ENCODE measurements at regions not wholly inside any gene's neighbourhood (a gene's known extent, or its start where the extent isn't known, plus 50 kb on each side); places are given as distances from the start of the nearest gene placed in this dataset.
A peak's percentile ranks its signal among the peaks of the same experiment; 100 is the strongest.

GRCh38 chr12:91327131-91327530 is 144.5 kb upstream of the DCN start:
- 85% methylated on average over 4 of the region's 4 CpGs for WGBS
- no peak for TF ChIP-seq POLR2AphosphoS5 (IDR thresholded peaks at IDR 0.05)
- no peak for TF ChIP-seq CTCF (IDR thresholded peaks at IDR 0.05)
- TF ChIP-seq POLR2A (IDR thresholded peaks at IDR 0.05) = no peak
- Histone ChIP-seq H3K36me3 (no peaks in the 10 kb centered on the region), H3K27me3 (replicated peaks; ENCODE audit: insufficient read depth) (no peaks in the 10 kb centered on the region), H3K4me3 (no peak overlapping the region), H3K27ac (no peak overlapping the region), H3K4me1 (replicated peaks) (no peaks in the 10 kb centered on the region), H3K9me3 (no peaks in the 10 kb centered on the region)
- intact Hi-C loops (cut with DNase I) = loop anchor here (5.0 kb wide), 1 partner anchor 150 kb away; no protein-coding TSS in a partner anchor
- DNase-seq (ENCODE audit: low spot score) = no peak

- intact Hi-C loops (cut with DNase I) = loop anchor here (5.0 kb wide), 1 partner anchor 149 kb away; no protein-coding TSS in a partner anchor
- H3K36me3 ChIP-seq = no peaks in the 10 kb centered on the region
- H3K4me1 ChIP-seq (replicated peaks) = no peaks in the 10 kb centered on the region
- DNase-seq (ENCODE audit: low spot score) = peak; percentile 25
- TF ChIP-seq POLR2AphosphoS5 (IDR thresholded peaks at IDR 0.05) = no peak
- no peak for TF ChIP-seq POLR2A (IDR thresholded peaks at IDR 0.05)
- peak; percentile 45 to 60 (median 54) for TF ChIP-seq CTCF (IDR thresholded peaks at IDR 0.05)
- no peaks in the 10 kb centered on the region for H3K27me3 ChIP-seq (replicated peaks; ENCODE audit: insufficient read depth)
- WGBS = 54% methylated on average over 2 of the region's 2 CpGs
- no peaks in the 10 kb centered on the region for H3K9me3 ChIP-seq
- H3K4me3 ChIP-seq = no peak overlapping the region
- no peak overlapping the region for H3K27ac ChIP-seq
These were observed 143.7 kb upstream of the DCN start for GRCh38 chr12:91326058-91327027.

- H3K4me1 ChIP-seq (replicated peaks) = no peaks in the 10 kb centered on the region
- WGBS = 98% methylated on average over 6 of the region's 6 CpGs
- H3K27me3 ChIP-seq (replicated peaks; ENCODE audit: insufficient read depth) = no peaks in the 10 kb centered on the region
- TF ChIP-seq POLR2AphosphoS5 (IDR thresholded peaks at IDR 0.05) = no peak
- no peak for TF ChIP-seq POLR2A (IDR thresholded peaks at IDR 0.05)
- TF ChIP-seq CTCF (IDR thresholded peaks at IDR 0.05) = no peak
- no peak for DNase-seq (ENCODE audit: low spot score)
- H3K36me3 ChIP-seq = no peaks in the 10 kb centered on the region
- intact Hi-C loops (cut with DNase I) = no loop called here
- no peak overlapping the region for H3K27ac ChIP-seq
- H3K9me3 ChIP-seq = no peaks in the 10 kb centered on the region
- H3K4me3 ChIP-seq = no peak overlapping the region
These were observed 138.4 kb upstream of the DCN start for GRCh38 chr12:91320999-91321398.

GRCh38 chr12:91319071-91319760 is 136.6 kb upstream of the DCN start:
- H3K27ac ChIP-seq = no peak overlapping the region
- no peaks in the 10 kb centered on the region for H3K27me3 ChIP-seq (replicated peaks; ENCODE audit: insufficient read depth)
- intact Hi-C loops (cut with DNase I) = no loop called here
- no peaks in the 10 kb centered on the region for H3K36me3 ChIP-seq
- no peak for TF ChIP-seq POLR2AphosphoS5 (IDR thresholded peaks at IDR 0.05)
- no peak for TF ChIP-seq CTCF (IDR thresholded peaks at IDR 0.05)
- no peak for TF ChIP-seq POLR2A (IDR thresholded peaks at IDR 0.05)
- no peak for DNase-seq (ENCODE audit: low spot score)
- H3K4me3 ChIP-seq = no peak overlapping the region
- H3K9me3 ChIP-seq = no peaks in the 10 kb centered on the region
- H3K4me1 ChIP-seq (replicated peaks) = no peaks in the 10 kb centered on the region
- 94% methylated on average over 2 of the region's 2 CpGs for whole genome bisulfite sequencing
